Cardiac muscle cell (in vitro differentiated cells and primary cell): ENCODE measurements at regions not wholly inside any gene's neighbourhood (a gene's known extent, or its start where the extent isn't known, plus 50 kb on each side); places are given as distances from the start of the nearest gene placed in this dataset.

ENCODE experiments used
- DNase-seq, 2 donors: peaks; one replicate each; pipeline versions ENCODE4 v3.0.0 to v3.0.0-alpha.2; 2010 to 2017; ENCODE audit warnings: low read depth in 1 of 2, low spot score in 1 of 2
- H3K27ac ChIP-seq: fragments of 200-600 bp; sonication (generic); 2 replicates; pipeline ENCODE4 v1.5.1; 2016
- H3K27me3 ChIP-seq: fragments of 200-600 bp; sonication (generic); 2 replicates; pipeline ENCODE4 v1.6.0; 2016; ENCODE audit warnings: control low read depth
- H3K36me3 ChIP-seq: fragments of 200-600 bp; sonication (generic); 2 replicates; pipeline ENCODE4 v1.5.1; 2016; ENCODE audit warnings: control low read depth
- H3K4me1 ChIP-seq: fragments of 200-600 bp; sonication (generic); 2 replicates; pipeline ENCODE4 v1.8.1; 2017; ENCODE audit warnings: low read depth, mild to moderate bottlenecking, mixed run types
- H3K4me3 ChIP-seq: fragments of 200-600 bp; sonication (generic); 2 replicates; pipeline ENCODE4 v1.5.1; 2016; ENCODE audit warnings: mild to moderate bottlenecking
- H3K9me3 ChIP-seq: fragments of 200-600 bp; sonication (generic); 2 replicates; pipeline ENCODE4 v1.5.1; 2017; ENCODE audit warnings: low read depth, mild to moderate bottlenecking, control low read depth
- TF ChIP-seq, protein P1 (sequence below): IDR thresholded peaks from 2 replicates; pipeline ENCODE4 v1.5.1; 2012; ENCODE audit warnings: low read depth, mild to moderate bottlenecking, low read length

DNA sequence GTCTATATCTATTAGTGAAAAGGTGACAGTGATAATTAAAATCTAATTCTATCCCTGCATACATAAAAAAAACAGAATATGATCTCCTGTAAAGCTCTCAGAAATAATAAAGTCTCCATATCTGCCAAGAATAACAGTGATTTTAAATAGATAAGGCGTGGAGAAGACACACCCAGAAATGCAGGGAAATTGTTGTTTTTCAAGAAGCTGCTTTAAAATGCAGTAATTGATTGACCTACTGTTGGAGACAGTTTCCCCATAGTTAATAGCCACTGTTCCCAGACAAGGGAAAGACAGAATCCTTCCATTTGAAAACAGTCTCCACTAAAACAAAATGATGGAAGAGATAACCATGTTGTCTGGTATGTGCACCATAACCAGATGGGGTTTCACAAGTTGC is 571.5 kb upstream of the CDH5 start:
- no peaks in the 10 kb centered on the region for H3K27me3 ChIP-seq
- H3K4me1 ChIP-seq = no peaks in the 10 kb centered on the region
- DNase-seq = no peak
- no peaks in the 10 kb centered on the region for H3K36me3 ChIP-seq
- TF ChIP-seq, protein P1, sequence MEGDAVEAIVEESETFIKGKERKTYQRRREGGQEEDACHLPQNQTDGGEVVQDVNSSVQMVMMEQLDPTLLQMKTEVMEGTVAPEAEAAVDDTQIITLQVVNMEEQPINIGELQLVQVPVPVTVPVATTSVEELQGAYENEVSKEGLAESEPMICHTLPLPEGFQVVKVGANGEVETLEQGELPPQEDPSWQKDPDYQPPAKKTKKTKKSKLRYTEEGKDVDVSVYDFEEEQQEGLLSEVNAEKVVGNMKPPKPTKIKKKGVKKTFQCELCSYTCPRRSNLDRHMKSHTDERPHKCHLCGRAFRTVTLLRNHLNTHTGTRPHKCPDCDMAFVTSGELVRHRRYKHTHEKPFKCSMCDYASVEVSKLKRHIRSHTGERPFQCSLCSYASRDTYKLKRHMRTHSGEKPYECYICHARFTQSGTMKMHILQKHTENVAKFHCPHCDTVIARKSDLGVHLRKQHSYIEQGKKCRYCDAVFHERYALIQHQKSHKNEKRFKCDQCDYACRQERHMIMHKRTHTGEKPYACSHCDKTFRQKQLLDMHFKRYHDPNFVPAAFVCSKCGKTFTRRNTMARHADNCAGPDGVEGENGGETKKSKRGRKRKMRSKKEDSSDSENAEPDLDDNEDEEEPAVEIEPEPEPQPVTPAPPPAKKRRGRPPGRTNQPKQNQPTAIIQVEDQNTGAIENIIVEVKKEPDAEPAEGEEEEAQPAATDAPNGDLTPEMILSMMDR = no peak
- no peak overlapping the region for H3K4me3 ChIP-seq
- H3K9me3 ChIP-seq = no peaks in the 10 kb centered on the region
- H3K27ac ChIP-seq = no peak overlapping the region

DNA sequence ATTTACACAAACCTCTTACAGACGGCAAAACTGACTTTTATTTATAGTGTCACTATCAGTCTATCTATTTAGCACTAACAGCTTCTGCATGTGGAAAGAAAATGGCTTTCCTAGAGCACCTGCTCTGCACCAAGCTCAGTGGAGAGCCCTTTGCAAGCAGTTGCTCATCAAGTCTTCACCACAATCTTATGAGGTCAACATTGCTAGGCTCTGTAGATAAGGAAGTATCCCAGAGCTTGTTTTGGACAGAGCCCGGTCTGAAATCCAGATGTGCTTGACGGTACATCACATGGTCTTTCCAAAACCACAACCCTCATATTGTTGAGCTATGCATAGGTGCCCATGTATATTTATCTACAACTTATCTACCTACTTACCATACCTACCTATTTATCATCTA is 572.7 kb upstream of the CDH5 start:
- no peak overlapping the region for H3K4me3 ChIP-seq
- DNase-seq = peak in 1 of 2 donors; percentile 25
- no peaks in the 10 kb centered on the region for H3K27me3 ChIP-seq
- no peaks in the 10 kb centered on the region for H3K9me3 ChIP-seq
- H3K4me1 ChIP-seq = no peaks in the 10 kb centered on the region
- H3K36me3 ChIP-seq = no peaks in the 10 kb centered on the region
- TF ChIP-seq, protein P1 = no peak
- H3K27ac ChIP-seq = no peak overlapping the region

DNA sequence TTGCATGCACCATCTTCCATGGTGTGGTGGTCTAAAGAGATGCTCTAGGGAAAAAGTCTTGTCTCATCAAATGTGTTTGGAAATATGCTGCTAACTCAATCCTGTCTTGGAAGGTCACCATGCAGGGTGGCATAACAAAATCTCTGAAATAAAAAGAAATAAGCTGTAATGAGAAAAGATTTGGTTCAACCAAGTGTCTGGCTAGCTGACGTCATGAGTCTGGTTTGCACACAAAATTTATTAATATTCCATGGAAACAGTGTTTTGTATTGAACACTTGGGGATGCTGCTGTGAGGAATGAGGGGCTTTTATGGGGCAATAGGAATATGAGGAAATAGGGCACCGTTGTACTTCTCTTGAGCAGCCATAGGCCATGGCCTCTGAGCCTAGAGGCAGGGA is 575.7 kb upstream of the CDH5 start:
- TF ChIP-seq, protein P1 = no peak
- no peaks in the 10 kb centered on the region for H3K27me3 ChIP-seq
- no peaks in the 10 kb centered on the region for H3K4me1 ChIP-seq
- H3K36me3 ChIP-seq = no peaks in the 10 kb centered on the region
- no peaks in the 10 kb centered on the region for H3K9me3 ChIP-seq
- H3K4me3 ChIP-seq = no peak overlapping the region
- no peak for DNase-seq
- no peak overlapping the region for H3K27ac ChIP-seq

DNA sequence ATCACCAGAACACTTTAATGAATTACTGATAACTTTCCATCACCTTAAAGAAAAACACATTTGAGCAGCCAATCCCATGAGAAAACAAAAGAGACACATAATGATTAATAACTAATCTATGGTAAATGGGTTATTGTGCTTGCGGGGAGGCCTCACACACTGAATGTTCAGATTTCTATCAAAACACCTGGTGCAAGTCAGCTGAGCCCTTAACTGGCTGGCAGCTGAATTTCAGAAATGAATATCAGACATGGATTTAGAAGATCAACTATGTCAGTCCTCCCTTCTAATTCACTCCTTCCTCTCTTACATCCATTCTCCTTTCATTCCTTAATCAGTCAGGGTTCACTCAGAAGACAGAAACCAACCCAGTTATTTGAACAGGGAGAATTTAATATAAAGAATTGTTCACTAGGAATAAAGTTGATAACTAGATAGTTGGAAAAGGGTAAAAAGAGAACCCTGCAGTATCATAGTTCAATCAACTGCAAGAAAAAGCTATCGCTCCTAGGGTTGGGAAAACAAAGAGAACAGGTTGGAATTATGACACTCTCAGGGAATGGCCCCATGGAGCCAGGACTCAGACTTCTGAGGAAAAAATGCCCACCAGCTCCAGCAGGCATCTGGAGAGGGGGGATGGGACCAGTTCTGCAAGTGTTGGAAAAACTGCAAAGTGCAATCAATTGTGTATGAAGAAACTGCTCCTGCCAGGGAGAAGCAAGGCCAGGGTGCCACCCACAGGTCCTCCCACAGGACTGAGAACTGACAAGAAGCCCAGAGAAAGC is 577.1 kb upstream of the CDH5 start:
- H3K4me3 ChIP-seq = no peak overlapping the region
- no peaks in the 10 kb centered on the region for H3K27me3 ChIP-seq
- TF ChIP-seq, protein P1 = no peak
- H3K36me3 ChIP-seq = no peaks in the 10 kb centered on the region
- DNase-seq = no peak
- no peaks in the 10 kb centered on the region for H3K9me3 ChIP-seq
- no peaks in the 10 kb centered on the region for H3K4me1 ChIP-seq
- H3K27ac ChIP-seq = no peak overlapping the region

DNA sequence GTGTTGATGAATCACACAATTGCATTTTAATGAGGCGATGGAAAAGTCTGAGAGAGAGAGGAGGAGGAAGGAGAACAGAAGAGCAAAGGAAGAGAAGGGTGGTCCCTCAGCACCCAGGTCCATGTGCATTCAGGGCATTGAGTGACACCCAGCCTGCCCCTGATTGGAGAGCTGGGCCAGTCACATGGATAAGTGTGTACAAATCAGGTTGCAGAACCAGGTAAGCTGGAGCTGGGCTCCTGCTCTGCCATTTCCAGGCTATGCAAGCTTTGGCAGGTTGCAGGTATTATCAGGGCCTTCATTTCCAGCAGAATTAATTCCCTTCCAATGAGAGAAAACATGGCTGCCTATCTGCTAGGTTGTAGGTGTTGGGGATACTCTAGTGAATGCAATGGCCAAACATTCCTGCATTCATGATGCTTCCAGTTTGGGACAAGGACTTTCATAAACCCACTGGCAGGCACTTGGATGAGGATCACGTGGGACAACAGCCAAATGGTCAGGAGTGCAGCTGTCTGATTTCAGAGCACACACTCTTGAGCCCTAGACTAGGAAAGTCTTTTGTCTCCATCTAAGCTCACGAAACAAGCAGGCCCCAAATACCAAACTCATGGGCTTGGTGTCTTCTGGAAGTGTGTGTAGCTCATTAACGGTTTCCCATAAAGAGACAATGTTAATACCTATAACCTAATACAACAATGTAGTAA is 577.9 kb upstream of the CDH5 start:
- Histone ChIP-seq H3K4me1 (no peaks in the 10 kb centered on the region), H3K27me3 (no peaks in the 10 kb centered on the region), H3K27ac (no peak overlapping the region), H3K4me3 (no peak overlapping the region), H3K9me3 (no peaks in the 10 kb centered on the region), H3K36me3 (no peaks in the 10 kb centered on the region)
- TF ChIP-seq, protein P1 = no peak
- DNase-seq = no peak
